ENCODE measurements at regions not wholly inside any gene's neighbourhood (a gene's known extent, or its start where the extent isn't known, plus 50 kb on each side); places are given as distances from the start of the nearest gene placed in this dataset.

- TF ChIP-seq CTCF (IDR thresholded peaks at IDR 0.05; ENCODE audit: borderline replicate concordance, extremely low read depth, low read length, poor library complexity, severe bottlenecking) = no peak
- no peak for TF ChIP-seq EZH2 (IDR thresholded peaks at IDR 0.05; ENCODE audit: borderline replicate concordance, low read depth, low read length, severe bottlenecking)
Observed at GRCh38 chr4:180634306-180634705, 1608.9 kb upstream of the TENM3 start.
